Heart right ventricle (tissue), 16 donors: ENCODE measurements at regions not wholly inside any gene's neighbourhood (a gene's known extent, or its start where the extent isn't known, plus 50 kb on each side); places are given as distances from the start of the nearest gene placed in this dataset.
"Not testable (repeated sequence)": the region's sequence is repeated elsewhere in the genome, so short reads cannot be mapped to it uniquely, and the experiment has no call there.

Source experiments
- ATAC-seq, 8 donors: fragments of 200-7000 bp; cut with Tn5 transposase; one replicate each; pipeline ENCODE4 v1.9.1; 2020; ENCODE audit warnings: mild to moderate bottlenecking in 8 of 8, moderate library complexity in 8 of 8, moderate number of reproducible peaks in 1 of 8
- DNase-seq, 2 donors: peaks; one replicate each; pipeline ENCODE4 v3.0.0-alpha.2; 2020
- H3K27ac ChIP-seq, 10 donors: fragments of 200-600 bp; sonication (generic) in 2 of 10; one replicate each; pipeline versions ENCODE4 v1.5.0 to v1.8.0; 2020 to 2022; ENCODE audit warnings: mild to moderate bottlenecking in 3 of 10
- H3K27me3 ChIP-seq, 7 donors: fragments of 200-600 bp; one replicate each; pipeline ENCODE4 v1.8.0; 2021 to 2022; ENCODE audit warnings: mild to moderate bottlenecking in 2 of 7
- H3K36me3 ChIP-seq, 9 donors: fragments of 200-600 bp; sonication (generic) in 1 of 9; one replicate each; pipeline versions ENCODE4 v1.5.0 to v1.8.0; 2020 to 2022; ENCODE audit warnings: mild to moderate bottlenecking in 2 of 9
- H3K4me1 ChIP-seq, 9 donors: fragments of 200-600 bp; sonication (generic) in 1 of 9; one replicate each; pipeline versions ENCODE4 v1.5.0 to v1.8.0; 2020 to 2022; ENCODE audit warnings: mild to moderate bottlenecking in 4 of 9
- H3K4me3 ChIP-seq, 10 donors: fragments of 200-600 bp; sonication (generic) in 2 of 10; one replicate each; pipeline versions ENCODE4 v1.5.0 to v1.8.0; 2020 to 2022; ENCODE audit warnings: mild to moderate bottlenecking in 7 of 10, moderate library complexity in 2 of 10
- H3K9me3 ChIP-seq, 11 donors: fragments of 200-600 bp in 10 of 11; sonication (generic) in 2 of 11; one replicate each; pipeline versions ENCODE4 v1.5.0 to v1.8.0; 2013 to 2022; ENCODE audit warnings: mild to moderate bottlenecking in 2 of 11, control low read depth in 1 of 11, moderate library complexity in 1 of 11
- CTCF ChIP-seq, 9 donors: fragments of 200-600 bp; sonication (generic) in 2 of 9; IDR thresholded peaks; one replicate each; pipeline versions ENCODE4 v1.5.0 to v1.8.0; 2021 to 2022; ENCODE audit warnings: antibody characterized with exemption in 9 of 9, mild to moderate bottlenecking in 5 of 9, moderate library complexity in 1 of 9
- WGBS, 2 donors: extraction: QIAGEN DNeasy Blood & Tissue Kit; methylation state at CpG; one replicate each; pipeline ENCODE4 v1.1.7; 2013; ENCODE audit warnings: inconsistent platforms in 1 of 2; 5-methylcytosine and 5-hydroxymethylcytosine counted together
- intact Hi-C, 10 donors: fragments of 100-400 bp; cut with DNase I; formaldehyde crosslinking; loops; one replicate each; pipeline versions ENCODE4 v1.11.1 to v1.14.2; 2022
- donor health status: Arrhythmogenic right ventricular cardiomyopathy.
- donor health status: ischemic (EF 13 %, LVEDD 7.1; RV severe dilation, severe dysfunction).
- donor health status: healthy with polysubstance abuse.
- donor health status: DM: no; HTN: yes; CAD: no.
- donor health status: DM: no; HTN: no; CAD: no.
- donor health status: ischemic (EF 25% LVEDD 6.9; RV normal size, moderate dysfunction).
- donor health status: ischemic (EF 25% LVEDD 5.7; RV mildly dilated, moderate dysfunction).
- donor health status: healthy.
- donor health status: DM: yes; HTN: yes; CAD: no.
- donor health status: Ischemic cardiomyopathy.
- donor health status: ischemic (EF 35%, LVEDD 5.7; RV mildly dilated, moderate dysfunction).
- donor health status: nonischemic (EF 11% LVEDD 7.7; RV severe dilation, severe dysfunction).
- donor health status: DM: yes; HTN: yes; CAD: no.
- donor health status: PGD.
- donor health status: ischemic (EF 29% LVEDD 5.4; RV normal size, mild dysfunction).
- donor health status: nonischemic (EF 23%, LVEDD 6.1; RV moderate dilation, normal function).

GRCh38 chr17:31677681-31678080, 181.4 kb downstream of the COPRS start:
- intact Hi-C loops, result loop anchor here in 1 of 10 donors (2.0 kb wide), 1 partner anchor 131 kb away; no protein-coding TSS in a partner anchor
- DNase-seq, result no peak
- 74 to 75% methylated on average over 6 of the region's 6 CpGs for WGBS, 2 donors
- TF ChIP-seq CTCF (IDR thresholded peaks at IDR 0.05), result no peak
- no peak for ATAC-seq
- H3K4me3 ChIP-seq, result no peak overlapping the region
- H3K36me3 ChIP-seq, result no peaks in the 10 kb centered on the region
- no peaks in the 10 kb centered on the region for H3K9me3 ChIP-seq
- H3K27me3 ChIP-seq, result no peaks in the 10 kb centered on the region
- H3K4me1 ChIP-seq, result peaks cover 0 to 12% (median 7%) of the 10 kb centered on the region in 9 donors
- no peak overlapping the region for H3K27ac ChIP-seq

GRCh38 chr17:31677036-31677435, 182.0 kb downstream of the COPRS start:
- intact Hi-C loops, result no loop called here
- no peaks in the 10 kb centered on the region for H3K36me3 ChIP-seq
- ATAC-seq (no peak), DNase-seq (no peak)
- no peaks in the 10 kb centered on the region for H3K9me3 ChIP-seq
- peaks cover 0 to 2% (median 0%) of the 10 kb centered on the region in 7 donors for H3K27me3 ChIP-seq
- no peak for TF ChIP-seq CTCF (IDR thresholded peaks at IDR 0.05)
- WGBS, 2 donors, result 92% methylated on average over 4 of the region's 4 CpGs
- H3K4me3 ChIP-seq, result no peak overlapping the region
- peaks cover 0 to 12% (median 7%) of the 10 kb centered on the region in 9 donors for H3K4me1 ChIP-seq
- H3K27ac ChIP-seq, result no peak overlapping the region

- H3K4me3 ChIP-seq, ATAC-seq, H3K9me3 ChIP-seq, H3K36me3 ChIP-seq, DNase-seq, H3K27ac ChIP-seq, intact Hi-C loops, H3K27me3 ChIP-seq: not testable (repeated sequence)
- peaks cover 0 to 12% (median 7%) of the 10 kb centered on the region in 9 donors for H3K4me1 ChIP-seq
- 91 to 92% methylated on average over 5 of the region's 5 CpGs for WGBS, 2 donors
Observed at GRCh38 chr17:31675392-31675791, 183.7 kb downstream of the COPRS start.

- no peak overlapping the region for H3K4me3 ChIP-seq
- no peak for DNase-seq
- H3K27ac ChIP-seq, result no peak overlapping the region
- no peak for ATAC-seq
- H3K4me1 ChIP-seq, result peaks cover 0 to 12% (median 7%) of the 10 kb centered on the region in 9 donors
- TF ChIP-seq CTCF (IDR thresholded peaks at IDR 0.05), result no peak
- no peaks in the 10 kb centered on the region for H3K36me3 ChIP-seq
- H3K27me3 ChIP-seq, result peaks cover 0 to 4% (median 0%) of the 10 kb centered on the region in 7 donors
- WGBS, 2 donors, result 79 to 83% methylated on average over 5 of the region's 5 CpGs
- no peaks in the 10 kb centered on the region for H3K9me3 ChIP-seq
- intact Hi-C loops, result no loop called here
Observed at GRCh38 chr17:31674717-31675349, 184.2 kb downstream of the COPRS start.

GRCh38 chr17:31674305-31674704, 184.7 kb downstream of the COPRS start:
- Histone ChIP-seq H3K27ac (no peak overlapping the region), H3K9me3 (no peaks in the 10 kb centered on the region), H3K4me1 (peaks cover 0 to 12% (median 7%) of the 10 kb centered on the region in 9 donors), H3K27me3 (peaks cover 0 to 4% (median 0%) of the 10 kb centered on the region in 7 donors), H3K4me3 (no peak overlapping the region), H3K36me3 (no peaks in the 10 kb centered on the region)
- ATAC-seq (peak in 1 of 8 donors; percentile 37), DNase-seq (no peak)
- no peak for TF ChIP-seq CTCF (IDR thresholded peaks at IDR 0.05)
- intact Hi-C loops, result no loop called here
- WGBS, 2 donors, result 67 to 71% methylated on average over 8 of the region's 8 CpGs
